NCI-H1930 (cell line): ENCODE measurements at regions not wholly inside any gene's neighbourhood (a gene's known extent, or its start where the extent isn't known, plus 50 kb on each side); places are given as distances from the start of the nearest gene placed in this dataset.
"Not testable (repeated sequence)": the region's sequence is repeated elsewhere in the genome, so short reads cannot be mapped to it uniquely, and the experiment has no call there.

Experiments
- DNase-seq, 2 experiments: peaks; one replicate each; lab custom pipeline; 2025; lab: John Stamatoyannopoulos, UW

- no peak for DNase-seq
These were observed 583.7 kb upstream of the ADGRL2 start for GRCh38 chr1:81217058-81217457.

DNA sequence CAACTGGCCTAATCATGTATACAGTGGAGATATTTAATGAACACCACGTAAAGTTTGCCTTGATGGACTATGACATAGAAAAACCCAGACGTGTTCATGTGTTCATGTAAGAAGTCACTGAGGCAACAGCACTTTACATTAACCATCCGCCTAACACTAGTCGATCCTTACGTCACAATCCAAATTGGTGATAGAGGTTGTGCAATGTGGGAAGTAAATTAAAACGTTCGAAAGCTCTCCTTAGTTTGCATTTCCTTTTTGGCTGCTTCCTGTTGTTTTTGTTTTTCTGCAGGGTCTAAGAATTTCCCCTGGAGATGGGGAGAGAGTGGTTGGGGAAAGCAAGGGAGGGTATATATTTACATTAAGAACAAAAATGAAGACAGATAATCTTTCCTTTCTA lies 587.5 kb upstream of the ADGRL2 start:
- DNase-seq, result no peak

DNA sequence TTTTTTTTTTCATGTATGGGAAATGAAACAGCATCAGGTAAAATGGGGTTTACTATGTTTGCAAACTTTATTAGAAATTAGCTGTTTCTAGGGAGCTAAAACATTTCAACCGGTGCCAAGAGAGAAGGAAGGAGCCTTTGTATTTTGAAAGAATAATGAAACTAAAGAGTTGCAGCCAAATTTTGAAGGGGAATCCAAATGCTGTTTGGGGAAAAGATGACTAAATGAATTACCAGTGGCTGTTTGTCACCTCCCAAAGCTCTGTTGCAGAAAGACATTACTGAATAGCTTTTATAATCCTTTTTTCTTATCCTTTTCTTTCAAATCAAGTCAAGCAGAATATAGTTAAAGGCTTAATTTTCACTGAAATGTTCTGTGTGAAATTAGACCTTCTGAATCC lies 591.3 kb upstream of the ADGRL2 start:
- DNase-seq, result no peak

GRCh38 chr1:81208441-81208840 lies 592.3 kb upstream of the ADGRL2 start:
- no peak for DNase-seq

DNA sequence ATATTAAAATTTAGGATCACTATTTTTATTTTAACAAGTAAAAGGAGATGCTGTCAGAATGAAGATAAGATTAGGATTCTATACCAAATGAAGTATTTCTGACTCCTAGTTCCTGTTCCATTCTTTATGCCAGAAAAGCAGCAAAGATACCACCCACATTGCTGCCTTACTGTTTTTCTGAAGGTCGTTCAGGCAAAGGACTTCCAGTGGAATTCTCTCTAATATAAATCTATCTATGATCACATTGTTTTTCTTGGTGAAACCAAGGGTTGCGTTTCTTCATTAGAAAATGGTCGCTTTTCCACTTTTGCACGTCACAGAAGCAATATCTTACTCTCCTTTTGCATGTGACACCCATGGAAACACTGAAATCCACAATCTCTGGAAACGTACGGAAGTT lies 594.8 kb upstream of the ADGRL2 start:
- DNase-seq, result no peak

DNA sequence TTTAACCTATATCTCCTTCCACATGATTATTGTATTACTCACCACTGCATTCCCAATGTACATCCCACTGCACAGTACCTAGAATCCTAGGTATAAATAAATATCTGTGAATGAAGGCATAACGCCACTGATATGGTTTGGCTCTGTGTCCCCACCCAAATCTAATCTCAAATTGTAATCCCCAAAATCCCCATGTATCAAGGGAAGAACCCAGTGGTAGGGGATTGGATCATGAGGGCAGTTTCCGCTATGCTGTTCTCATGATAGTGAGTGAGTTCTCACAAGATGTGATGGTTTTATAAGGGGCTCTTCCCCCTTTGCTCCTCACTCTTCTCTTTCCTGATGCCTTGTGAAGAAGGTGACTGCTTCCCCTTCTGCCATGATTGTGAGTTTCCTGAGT lies 599.0 kb upstream of the ADGRL2 start:
- no peak for DNase-seq

DNA sequence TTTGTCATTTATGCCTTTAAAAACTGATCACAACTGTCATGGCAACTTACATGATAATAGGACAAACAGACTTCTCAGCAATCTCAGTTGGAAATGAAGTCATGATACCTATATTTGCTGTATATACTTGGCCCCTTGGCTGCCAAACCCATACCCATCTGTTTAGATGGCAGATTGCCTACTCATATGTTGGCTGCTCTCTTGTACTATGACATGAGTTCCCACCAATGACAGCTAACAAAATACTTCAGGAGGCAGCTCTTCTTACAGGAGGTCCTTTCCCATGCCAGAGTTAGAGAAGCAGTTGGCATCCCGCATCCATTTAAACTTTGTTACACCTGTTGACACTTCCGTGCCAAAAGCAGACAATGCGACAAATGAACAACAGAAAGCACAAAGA lies 603.1 kb upstream of the ADGRL2 start:
- peak in 1 of 2 experiments; percentile 51 for DNase-seq

- no peak for DNase-seq
These were observed 607.8 kb upstream of the ADGRL2 start for GRCh38 chr1:81192647-81193642.

GRCh38 chr1:81190003-81190402 lies 610.7 kb upstream of the ADGRL2 start:
- no peak for DNase-seq

GRCh38 chr1:81187635-81188034 lies 613.1 kb upstream of the ADGRL2 start:
- no peak for DNase-seq

GRCh38 chr1:81186261-81186660 lies 614.5 kb upstream of the ADGRL2 start:
- no peak for DNase-seq

DNA sequence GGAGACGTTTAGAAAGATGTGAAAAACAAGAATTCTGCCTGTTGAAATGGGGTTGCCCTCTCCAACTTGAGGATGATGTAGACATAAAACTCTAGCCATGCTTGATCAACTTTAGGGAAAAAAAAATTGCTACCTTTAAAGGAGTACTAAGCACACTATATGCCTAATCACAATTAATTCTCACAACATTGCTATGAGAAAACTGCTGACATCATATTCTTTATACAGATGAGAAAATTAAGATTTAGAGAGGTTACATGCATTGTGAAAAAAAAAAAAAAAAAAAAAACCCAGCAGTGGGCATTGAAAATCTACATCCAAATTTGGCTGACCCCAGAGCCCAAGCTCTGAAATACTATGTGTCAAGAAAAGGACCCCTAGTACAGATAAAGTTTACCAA lies 617.2 kb upstream of the ADGRL2 start:
- DNase-seq, result no peak

DNA sequence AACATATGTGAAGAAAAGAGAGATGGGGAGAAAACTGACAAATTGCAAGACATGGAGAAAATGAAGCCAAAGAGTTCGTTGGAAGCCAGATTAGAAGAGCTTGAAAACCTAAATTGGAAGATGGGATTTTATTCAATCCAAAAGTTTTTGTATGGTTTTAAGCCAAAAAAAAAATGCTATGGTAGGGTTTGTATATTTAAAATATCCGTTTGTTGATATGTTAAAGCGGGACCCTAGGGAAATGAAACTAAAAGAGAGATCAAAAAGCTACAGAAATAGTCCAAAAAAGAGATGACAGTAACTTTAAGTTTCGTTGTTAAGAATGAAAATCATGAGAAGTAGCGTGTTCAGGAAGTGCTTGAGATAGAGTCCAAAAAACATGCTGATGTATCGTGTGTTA lies 617.7 kb upstream of the ADGRL2 start:
- DNase-seq, result no peak

DNA sequence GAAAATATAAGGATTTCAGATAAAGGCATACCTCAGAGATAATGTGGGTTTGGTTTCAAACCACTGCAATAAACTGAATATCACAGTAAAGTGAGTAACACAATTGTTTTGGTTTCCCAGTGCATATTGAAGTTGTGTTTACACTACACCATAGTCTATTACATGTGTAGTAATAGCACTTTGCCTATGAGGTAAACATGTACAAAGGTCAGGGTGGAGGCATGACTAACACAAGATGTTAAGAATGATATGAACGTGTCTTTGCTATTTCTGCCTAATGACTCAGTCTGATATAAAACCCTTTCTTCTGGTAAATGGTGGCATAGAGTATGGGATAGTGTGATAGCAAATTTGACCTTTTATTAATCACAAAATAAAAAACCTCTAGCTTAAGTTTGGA lies 621.5 kb upstream of the ADGRL2 start:
- no peak for DNase-seq

GRCh38 chr1:81178431-81179093 lies 622.2 kb upstream of the ADGRL2 start:
- DNase-seq, result not testable (repeated sequence)

DNA sequence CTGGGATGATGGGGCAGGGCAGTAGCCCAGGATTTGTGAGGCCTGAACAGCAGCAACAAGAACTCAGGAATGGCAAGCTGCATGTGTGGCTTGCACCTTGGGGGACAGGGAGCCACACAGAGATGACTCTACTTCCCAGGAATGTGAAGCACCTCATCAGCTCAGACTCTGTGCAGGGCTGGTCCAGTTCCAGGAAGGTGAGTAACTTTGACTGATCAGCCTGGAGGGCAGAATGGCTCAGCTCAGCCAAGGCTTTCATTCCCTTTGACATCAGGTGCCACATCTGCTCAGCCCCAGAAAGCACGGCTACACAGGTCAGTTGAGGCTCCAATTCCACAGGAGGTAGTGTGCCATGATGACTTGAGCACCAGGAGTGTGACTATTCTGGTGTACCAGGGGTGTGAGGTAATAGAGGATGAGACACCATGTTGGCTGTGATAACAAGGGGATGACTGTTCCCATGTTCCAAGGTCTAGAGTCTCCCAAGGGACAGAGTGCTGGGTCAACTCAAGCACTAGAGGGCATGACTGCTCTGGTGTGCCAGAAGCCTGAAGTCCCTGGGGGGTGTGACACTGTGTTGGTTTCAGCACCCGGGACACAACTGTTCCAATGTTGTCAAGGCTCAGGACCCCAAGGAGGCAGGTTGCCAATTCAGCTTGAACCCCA lies 625.8 kb upstream of the ADGRL2 start:
- DNase-seq, result no peak

GRCh38 chr1:81174052-81174451 lies 626.7 kb upstream of the ADGRL2 start:
- no peak for DNase-seq

DNA sequence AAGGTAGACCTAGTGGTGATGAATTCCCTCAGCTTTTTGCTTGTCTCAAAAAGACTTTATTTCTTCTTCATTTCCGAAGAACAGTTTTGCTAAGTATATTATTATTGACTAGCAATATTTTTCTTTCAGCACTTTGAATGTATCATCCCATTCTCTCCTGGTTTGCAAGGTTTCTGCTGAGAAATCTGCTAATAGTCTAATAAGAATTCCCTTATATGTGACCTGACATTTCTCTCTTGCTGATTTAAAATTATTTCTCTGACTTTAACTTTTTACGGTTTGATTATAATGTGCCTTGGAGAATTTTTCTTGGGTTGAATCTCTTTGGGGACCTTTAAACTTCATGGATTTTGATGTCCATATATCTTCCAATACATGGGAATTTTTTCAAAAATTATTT lies 628.3 kb upstream of the ADGRL2 start:
- no peak for DNase-seq

DNA sequence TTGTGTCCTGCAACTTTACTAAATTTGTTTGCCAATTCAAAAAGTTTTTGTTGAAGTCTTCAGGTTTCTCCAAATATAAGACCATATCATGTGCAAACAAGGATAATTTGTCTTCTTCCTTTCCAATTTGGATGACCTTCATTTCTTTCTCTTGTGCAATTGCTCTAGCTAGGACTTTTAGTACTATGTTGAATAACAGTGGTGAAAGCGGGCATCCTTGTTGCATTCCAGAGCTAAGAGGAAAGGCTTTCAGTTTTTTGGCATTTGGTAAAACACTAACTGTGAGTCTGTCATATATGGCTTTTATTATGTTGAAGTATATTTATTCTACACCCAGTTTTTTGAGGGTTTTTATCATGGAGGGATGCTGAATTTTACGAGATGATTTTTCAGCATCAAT lies 630.0 kb upstream of the ADGRL2 start:
- DNase-seq, result no peak

- DNase-seq, result no peak
These were observed 634.8 kb upstream of the ADGRL2 start for GRCh38 chr1:81165963-81166362.

DNA sequence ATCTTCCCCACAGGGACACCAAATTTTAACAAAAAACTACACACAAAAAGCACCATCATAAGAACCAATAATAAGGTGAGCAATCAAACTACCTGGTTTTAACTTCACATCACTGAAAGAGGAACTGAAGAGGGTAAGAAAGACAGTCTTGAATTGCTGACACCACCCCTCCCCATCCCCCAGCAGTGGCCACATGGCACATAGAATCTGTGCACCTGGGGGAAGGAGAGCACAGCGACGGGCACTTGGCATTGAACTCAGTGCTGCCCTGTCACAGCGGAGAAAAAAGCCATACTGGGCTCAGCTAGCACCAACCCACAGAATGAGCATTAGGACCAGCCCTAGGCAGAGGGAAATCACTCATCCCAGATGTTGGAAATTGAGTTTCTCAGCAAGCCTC lies 640.0 kb upstream of the ADGRL2 start:
- DNase-seq, result no peak

GRCh38 chr1:81158592-81158991 lies 642.1 kb upstream of the ADGRL2 start:
- no peak for DNase-seq

DNA sequence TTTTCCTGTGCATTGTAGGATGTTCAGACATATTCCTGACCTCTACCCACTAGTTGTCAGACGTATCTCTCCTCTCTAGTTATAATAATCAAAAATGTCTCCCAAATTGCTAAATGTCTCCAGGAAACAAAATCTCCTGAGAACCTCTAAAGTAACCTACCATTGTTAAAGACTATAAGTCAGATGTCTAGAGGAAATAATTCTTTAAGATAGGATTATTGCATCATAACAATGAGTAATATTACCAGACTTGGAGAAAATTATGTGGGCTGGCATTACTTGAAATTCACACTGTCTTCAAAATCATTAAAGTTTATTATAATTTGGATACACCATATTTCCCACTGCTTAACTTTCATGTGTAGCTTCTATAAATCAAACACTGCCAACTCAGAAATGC lies 643.0 kb upstream of the ADGRL2 start:
- DNase-seq, result no peak
